ENCODE measurements at regions not wholly inside any gene's neighbourhood (a gene's known extent, or its start where the extent isn't known, plus 50 kb on each side); places are given as distances from the start of the nearest gene placed in this dataset.

- TF ChIP-seq CTCF (IDR thresholded peaks at IDR 0.05) (no peak), POLR2A (IDR thresholded peaks at IDR 0.05) (no peak)
These were observed 1419.8 kb downstream of the ARAP2 start for GRCh38 chr4:34824515-34824914.

Data from adrenal gland (tissue), 5 donors.